ENCODE measurements at regions not wholly inside any gene's neighbourhood (a gene's known extent, or its start where the extent isn't known, plus 50 kb on each side); places are given as distances from the start of the nearest gene placed in this dataset.

GRCh38 chr13:61700181-61700580 lies 284.5 kb upstream of the PCDH20 start:
- TF ChIP-seq YY1 (IDR thresholded peaks at IDR 0.05) (no peak), REST (IDR thresholded peaks at IDR 0.05) (no peak)
- TF ChIP-seq, protein P1, sequence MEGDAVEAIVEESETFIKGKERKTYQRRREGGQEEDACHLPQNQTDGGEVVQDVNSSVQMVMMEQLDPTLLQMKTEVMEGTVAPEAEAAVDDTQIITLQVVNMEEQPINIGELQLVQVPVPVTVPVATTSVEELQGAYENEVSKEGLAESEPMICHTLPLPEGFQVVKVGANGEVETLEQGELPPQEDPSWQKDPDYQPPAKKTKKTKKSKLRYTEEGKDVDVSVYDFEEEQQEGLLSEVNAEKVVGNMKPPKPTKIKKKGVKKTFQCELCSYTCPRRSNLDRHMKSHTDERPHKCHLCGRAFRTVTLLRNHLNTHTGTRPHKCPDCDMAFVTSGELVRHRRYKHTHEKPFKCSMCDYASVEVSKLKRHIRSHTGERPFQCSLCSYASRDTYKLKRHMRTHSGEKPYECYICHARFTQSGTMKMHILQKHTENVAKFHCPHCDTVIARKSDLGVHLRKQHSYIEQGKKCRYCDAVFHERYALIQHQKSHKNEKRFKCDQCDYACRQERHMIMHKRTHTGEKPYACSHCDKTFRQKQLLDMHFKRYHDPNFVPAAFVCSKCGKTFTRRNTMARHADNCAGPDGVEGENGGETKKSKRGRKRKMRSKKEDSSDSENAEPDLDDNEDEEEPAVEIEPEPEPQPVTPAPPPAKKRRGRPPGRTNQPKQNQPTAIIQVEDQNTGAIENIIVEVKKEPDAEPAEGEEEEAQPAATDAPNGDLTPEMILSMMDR (IDR thresholded peaks at IDR 0.05; ENCODE audit: low read depth, low read length, missing input control) = no peak
- TF ChIP-seq, protein P2, sequence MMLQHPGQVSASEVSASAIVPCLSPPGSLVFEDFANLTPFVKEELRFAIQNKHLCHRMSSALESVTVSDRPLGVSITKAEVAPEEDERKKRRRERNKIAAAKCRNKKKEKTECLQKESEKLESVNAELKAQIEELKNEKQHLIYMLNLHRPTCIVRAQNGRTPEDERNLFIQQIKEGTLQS (IDR thresholded peaks at IDR 0.05) = no peak

Measured in liver (tissue), 3 donors.